ENCODE measurements at regions not wholly inside any gene's neighbourhood (a gene's known extent, or its start where the extent isn't known, plus 50 kb on each side); places are given as distances from the start of the nearest gene placed in this dataset.

- TF ChIP-seq EZH2 (IDR thresholded peaks at IDR 0.05), result no peak
- no peak for TF ChIP-seq POLR2AphosphoS5 (IDR thresholded peaks at IDR 0.05; ENCODE audit: borderline replicate concordance, low read depth, low read length)
- no peak for TF ChIP-seq FOXP2 (optimal IDR thresholded peaks at IDR 0.05; ENCODE audit: control extremely low read depth, extremely low read length, insufficient read depth)
Measured at GRCh38 chr5:57664700-57665099, 182.1 kb upstream of the ACTBL2 start.

Measured in SK-N-MC (cell line).